GM23338 (cell line): ENCODE measurements at regions not wholly inside any gene's neighbourhood (a gene's known extent, or its start where the extent isn't known, plus 50 kb on each side); places are given as distances from the start of the nearest gene placed in this dataset.

ENCODE experiments used
- ATAC-seq: fragments of 200-7000 bp; cut with Tn5 transposase; 3 replicates; pipeline ENCODE4 v1.9.1; 2020
- DNase-seq: peaks from one replicate; pipeline ENCODE4 v3.0.0-alpha.2; 2015; ENCODE audit warnings: low spot score
- H2AFZ ChIP-seq: fragments of 200-600 bp; sonication (generic); 2 replicates; pipeline ENCODE4 v1.8.0; 2016; ENCODE audit warnings: antibody characterized with exemption, mild to moderate bottlenecking, moderate library complexity
- H3F3A ChIP-seq: fragments of 200-600 bp; sonication (generic); replicated peaks from 2 replicates; pipeline ENCODE4 v1.8.0; 2017; ENCODE audit warnings: antibody characterized with exemption, mixed run types, low read depth
- H3K27ac ChIP-seq: fragments of 200-600 bp; sonication (generic); 2 replicates; pipeline ENCODE4 v1.6.1; 2016; ENCODE audit warnings: low read depth
- H3K27me3 ChIP-seq: fragments of 200-600 bp; sonication (generic); 2 replicates; pipeline ENCODE4 v1.8.0; 2016; ENCODE audit warnings: mild to moderate bottlenecking, mixed run types, moderate library complexity; ENCODE audit not compliant: insufficient read depth
- H3K36me3 ChIP-seq: fragments of 200-600 bp; sonication (generic); 2 replicates; pipeline ENCODE4 v1.8.0; 2016; ENCODE audit warnings: mild to moderate bottlenecking; ENCODE audit not compliant: insufficient read depth
- H3K4me1 ChIP-seq: fragments of 200-600 bp; sonication (generic); 2 replicates; pipeline ENCODE4 v1.8.0; 2016; ENCODE audit warnings: mild to moderate bottlenecking, moderate library complexity; ENCODE audit not compliant: insufficient read depth
- H3K4me2 ChIP-seq: fragments of 200-600 bp; sonication (generic); 2 replicates; pipeline ENCODE4 v1.7.1; 2017; ENCODE audit warnings: mixed run types
- H3K4me3 ChIP-seq: fragments of 200-600 bp; sonication (generic); 2 replicates; pipeline ENCODE4 v1.6.1; 2016; ENCODE audit warnings: mixed run types
- H3K79me2 ChIP-seq: fragments of 200-600 bp; sonication (generic); replicated peaks from 2 replicates; pipeline ENCODE4 v1.8.0; 2017; ENCODE audit warnings: mild to moderate bottlenecking; ENCODE audit not compliant: insufficient read depth
- H3K9me2 ChIP-seq: fragments of 200-600 bp; sonication (generic); 2 replicates; pipeline ENCODE4 v1.8.0; 2017; ENCODE audit not compliant: insufficient read depth
- H4K20me1 ChIP-seq: fragments of 200-600 bp; sonication (generic); replicated peaks from 2 replicates; pipeline ENCODE4 v1.8.0; 2017; ENCODE audit warnings: mild to moderate bottlenecking; ENCODE audit not compliant: insufficient read depth
- H3K27ac Mint-ChIP-seq: 2 replicates; pipeline ENCODE4 v1.8.0; 2020; ENCODE audit warnings: inconsistent platforms, mild to moderate bottlenecking, moderate library complexity, mixed read lengths
- H3K27me3 Mint-ChIP-seq: 3 replicates; pipeline ENCODE4 v1.8.0; 2022; ENCODE audit warnings: low read depth, mild to moderate bottlenecking, moderate library complexity, mixed read lengths, inconsistent platforms; ENCODE audit not compliant: insufficient read depth, poor library complexity
- H3K36me3 Mint-ChIP-seq: 3 replicates; pipeline ENCODE4 v1.8.0; 2021; ENCODE audit warnings: low read depth, mild to moderate bottlenecking, inconsistent platforms, moderate library complexity, mixed read lengths
- H3K4me1 Mint-ChIP-seq: 3 replicates; pipeline ENCODE4 v1.8.0; 2020; ENCODE audit warnings: mild to moderate bottlenecking, inconsistent platforms, mixed read lengths
- H3K4me3 Mint-ChIP-seq: 3 replicates; pipeline ENCODE4 v1.8.0; 2021; ENCODE audit warnings: moderate library complexity, mild to moderate bottlenecking, inconsistent platforms, mixed read lengths
- H3K9me3 Mint-ChIP-seq: 3 replicates; pipeline ENCODE4 v1.8.0; 2020; ENCODE audit warnings: moderate library complexity, mild to moderate bottlenecking, inconsistent platforms, mixed read lengths
- CREB1 ChIP-seq: fragments of 250-450 bp; sonication (Bioruptor Pico); IDR thresholded peaks from 2 replicates; pipeline ENCODE4 v1.5.0; 2020; ENCODE audit warnings: low read depth, mild to moderate bottlenecking, moderate library complexity
- EZH2 ChIP-seq: fragments of 200-600 bp; sonication (generic); IDR thresholded peaks from one replicate; pipeline ENCODE4 v1.8.0; 2017; ENCODE audit warnings: antibody characterized with exemption, mild to moderate bottlenecking, low read depth; ENCODE audit not compliant: unreplicated experiment
- EZH2phosphoT487 ChIP-seq: fragments of 200-600 bp; sonication (generic); IDR thresholded peaks from one replicate; pipeline ENCODE4 v1.8.1; 2018; ENCODE audit warnings: antibody characterized with exemption; ENCODE audit not compliant: unreplicated experiment
- JUNB ChIP-seq: IDR thresholded peaks from one replicate; pipeline ENCODE4 v1.6.1; 2016; ENCODE audit warnings: antibody characterized with exemption; ENCODE audit not compliant: unreplicated experiment
- NANOG ChIP-seq: IDR thresholded peaks from 2 replicates; pipeline ENCODE4 v1.6.1; 2016; ENCODE audit warnings: antibody characterized with exemption, borderline replicate concordance
- STAT1 ChIP-seq: IDR thresholded peaks from one replicate; pipeline ENCODE4 v1.6.1; 2016; ENCODE audit warnings: antibody characterized with exemption; ENCODE audit not compliant: unreplicated experiment
- ZNF114 ChIP-seq: fragments of 250-450 bp; sonication (Bioruptor Pico); IDR thresholded peaks from 2 replicates; pipeline ENCODE4 v1.5.0; 2020; ENCODE audit warnings: mild to moderate bottlenecking, moderate library complexity
- TF ChIP-seq, protein P1 (sequence below): IDR thresholded peaks from one replicate; pipeline ENCODE4 v1.6.1; 2018; ENCODE audit warnings: antibody characterized with exemption; ENCODE audit not compliant: unreplicated experiment
- TF ChIP-seq, protein P2 (sequence below): IDR thresholded peaks from 2 replicates; pipeline ENCODE4 v1.6.1; 2016; ENCODE audit warnings: antibody characterized with exemption
- TF ChIP-seq, protein P3 (sequence below), 2 experiments: fragments of 200-600 bp in 1 of 2; sonication (generic) in 1 of 2; conservative IDR thresholded peaks; 2 replicates each; pipeline versions ENCODE4 v1.5.1 to v1.6.1; 2016 to 2017; ENCODE audit warnings: antibody characterized with exemption in 2 of 2, low read depth in 2 of 2, mild to moderate bottlenecking in 2 of 2, moderate library complexity in 1 of 2

DNA sequence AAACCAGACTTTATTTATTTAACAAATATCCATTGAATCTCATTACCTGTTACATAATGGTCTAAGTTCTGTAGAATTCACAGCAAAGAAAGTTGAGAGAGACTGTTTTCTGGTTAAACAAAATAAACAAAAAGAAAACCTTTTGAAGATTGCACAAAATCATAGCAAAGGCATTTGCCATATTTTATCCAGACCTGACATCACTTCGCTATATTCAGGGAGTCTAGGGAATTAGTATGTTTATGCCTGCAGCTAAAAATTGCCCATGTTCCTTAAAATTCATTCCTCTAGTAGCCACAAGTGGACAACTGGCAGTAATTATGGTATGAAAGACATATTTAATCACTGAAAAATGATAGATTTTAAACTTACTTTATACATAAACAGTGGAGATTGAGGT, 577.0 kb upstream of the DAB2 start (continued):
- TF ChIP-seq, protein P1, sequence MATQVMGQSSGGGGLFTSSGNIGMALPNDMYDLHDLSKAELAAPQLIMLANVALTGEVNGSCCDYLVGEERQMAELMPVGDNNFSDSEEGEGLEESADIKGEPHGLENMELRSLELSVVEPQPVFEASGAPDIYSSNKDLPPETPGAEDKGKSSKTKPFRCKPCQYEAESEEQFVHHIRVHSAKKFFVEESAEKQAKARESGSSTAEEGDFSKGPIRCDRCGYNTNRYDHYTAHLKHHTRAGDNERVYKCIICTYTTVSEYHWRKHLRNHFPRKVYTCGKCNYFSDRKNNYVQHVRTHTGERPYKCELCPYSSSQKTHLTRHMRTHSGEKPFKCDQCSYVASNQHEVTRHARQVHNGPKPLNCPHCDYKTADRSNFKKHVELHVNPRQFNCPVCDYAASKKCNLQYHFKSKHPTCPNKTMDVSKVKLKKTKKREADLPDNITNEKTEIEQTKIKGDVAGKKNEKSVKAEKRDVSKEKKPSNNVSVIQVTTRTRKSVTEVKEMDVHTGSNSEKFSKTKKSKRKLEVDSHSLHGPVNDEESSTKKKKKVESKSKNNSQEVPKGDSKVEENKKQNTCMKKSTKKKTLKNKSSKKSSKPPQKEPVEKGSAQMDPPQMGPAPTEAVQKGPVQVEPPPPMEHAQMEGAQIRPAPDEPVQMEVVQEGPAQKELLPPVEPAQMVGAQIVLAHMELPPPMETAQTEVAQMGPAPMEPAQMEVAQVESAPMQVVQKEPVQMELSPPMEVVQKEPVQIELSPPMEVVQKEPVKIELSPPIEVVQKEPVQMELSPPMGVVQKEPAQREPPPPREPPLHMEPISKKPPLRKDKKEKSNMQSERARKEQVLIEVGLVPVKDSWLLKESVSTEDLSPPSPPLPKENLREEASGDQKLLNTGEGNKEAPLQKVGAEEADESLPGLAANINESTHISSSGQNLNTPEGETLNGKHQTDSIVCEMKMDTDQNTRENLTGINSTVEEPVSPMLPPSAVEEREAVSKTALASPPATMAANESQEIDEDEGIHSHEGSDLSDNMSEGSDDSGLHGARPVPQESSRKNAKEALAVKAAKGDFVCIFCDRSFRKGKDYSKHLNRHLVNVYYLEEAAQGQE: no peak
- no peak for TF ChIP-seq NANOG
- no peak for TF ChIP-seq EZH2
- TF ChIP-seq JUNB: no peak
- no peak for TF ChIP-seq CREB1 (CRISPR knock-in tag)

DNA sequence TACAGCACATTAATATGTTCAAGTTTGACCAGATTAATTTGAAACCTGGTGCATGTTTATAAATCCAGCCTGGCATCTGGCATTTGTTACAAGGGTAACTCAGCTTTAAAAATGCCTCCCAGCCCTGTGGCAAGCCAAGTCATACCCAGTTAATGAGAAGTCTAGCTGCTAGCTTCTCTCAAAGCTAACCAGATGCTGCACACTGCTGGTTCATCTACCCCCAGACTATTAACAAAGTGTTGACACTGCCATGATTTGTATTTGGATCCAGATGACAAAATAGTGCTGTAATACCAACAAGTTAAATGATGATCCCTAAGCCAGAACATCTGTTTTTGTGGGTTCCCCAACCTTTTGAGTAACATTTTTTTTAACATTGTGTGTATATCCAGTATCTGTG, 573.7 kb upstream of the DAB2 start:
- ATAC-seq (no peak), DNase-seq (no peak)
- no peaks in the 10 kb centered on the region for H3K27me3 Mint-ChIP-seq
- H3K4me1 ChIP-seq: no peaks in the 10 kb centered on the region
- H3K4me3 Mint-ChIP-seq: no peak overlapping the region
- no peaks in the 10 kb centered on the region for H3K4me1 Mint-ChIP-seq
- H4K20me1 ChIP-seq: no peaks in the 10 kb centered on the region
- no peaks in the 10 kb centered on the region for H3K36me3 Mint-ChIP-seq
- no peak overlapping the region for H3K4me3 ChIP-seq
- H3K27me3 ChIP-seq: no peaks in the 10 kb centered on the region
- no peak overlapping the region for H3K4me2 ChIP-seq
- peaks cover 5% of the 10 kb centered on the region; the same call in 1 of the 3 replicates for H3K9me3 Mint-ChIP-seq
- H3K27ac ChIP-seq: no peak overlapping the region
- TF ChIP-seq, protein P2, sequence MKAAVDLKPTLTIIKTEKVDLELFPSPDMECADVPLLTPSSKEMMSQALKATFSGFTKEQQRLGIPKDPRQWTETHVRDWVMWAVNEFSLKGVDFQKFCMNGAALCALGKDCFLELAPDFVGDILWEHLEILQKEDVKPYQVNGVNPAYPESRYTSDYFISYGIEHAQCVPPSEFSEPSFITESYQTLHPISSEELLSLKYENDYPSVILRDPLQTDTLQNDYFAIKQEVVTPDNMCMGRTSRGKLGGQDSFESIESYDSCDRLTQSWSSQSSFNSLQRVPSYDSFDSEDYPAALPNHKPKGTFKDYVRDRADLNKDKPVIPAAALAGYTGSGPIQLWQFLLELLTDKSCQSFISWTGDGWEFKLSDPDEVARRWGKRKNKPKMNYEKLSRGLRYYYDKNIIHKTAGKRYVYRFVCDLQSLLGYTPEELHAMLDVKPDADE: no peak
- TF ChIP-seq STAT1: no peak
- no peak for TF ChIP-seq EZH2phosphoT487
- no peak for TF ChIP-seq EZH2
- TF ChIP-seq, protein P1: no peak
- TF ChIP-seq, protein P3, sequence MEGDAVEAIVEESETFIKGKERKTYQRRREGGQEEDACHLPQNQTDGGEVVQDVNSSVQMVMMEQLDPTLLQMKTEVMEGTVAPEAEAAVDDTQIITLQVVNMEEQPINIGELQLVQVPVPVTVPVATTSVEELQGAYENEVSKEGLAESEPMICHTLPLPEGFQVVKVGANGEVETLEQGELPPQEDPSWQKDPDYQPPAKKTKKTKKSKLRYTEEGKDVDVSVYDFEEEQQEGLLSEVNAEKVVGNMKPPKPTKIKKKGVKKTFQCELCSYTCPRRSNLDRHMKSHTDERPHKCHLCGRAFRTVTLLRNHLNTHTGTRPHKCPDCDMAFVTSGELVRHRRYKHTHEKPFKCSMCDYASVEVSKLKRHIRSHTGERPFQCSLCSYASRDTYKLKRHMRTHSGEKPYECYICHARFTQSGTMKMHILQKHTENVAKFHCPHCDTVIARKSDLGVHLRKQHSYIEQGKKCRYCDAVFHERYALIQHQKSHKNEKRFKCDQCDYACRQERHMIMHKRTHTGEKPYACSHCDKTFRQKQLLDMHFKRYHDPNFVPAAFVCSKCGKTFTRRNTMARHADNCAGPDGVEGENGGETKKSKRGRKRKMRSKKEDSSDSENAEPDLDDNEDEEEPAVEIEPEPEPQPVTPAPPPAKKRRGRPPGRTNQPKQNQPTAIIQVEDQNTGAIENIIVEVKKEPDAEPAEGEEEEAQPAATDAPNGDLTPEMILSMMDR (conservative IDR thresholded peaks at IDR 0.05; ENCODE audit: low read depth in 2 of 2): no peak
- no peak for TF ChIP-seq ZNF114
- H3K79me2 ChIP-seq: no peaks in the 10 kb centered on the region
- no peaks in the 10 kb centered on the region for H3F3A ChIP-seq
- H3K27ac Mint-ChIP-seq: no peak overlapping the region
- no peaks in the 10 kb centered on the region for H3K36me3 ChIP-seq
- no peak overlapping the region for H2AFZ ChIP-seq
- H3K9me2 ChIP-seq: no peaks in the 10 kb centered on the region
